ENCODE measurements at regions not wholly inside any gene's neighbourhood (a gene's known extent, or its start where the extent isn't known, plus 50 kb on each side); places are given as distances from the start of the nearest gene placed in this dataset.

- TF ChIP-seq CTCF (IDR thresholded peaks at IDR 0.05; ENCODE audit: insufficient read depth, low read length, poor library complexity, severe bottlenecking) (no peak), EZH2phosphoT487 (conservative IDR thresholded peaks at IDR 0.05; ENCODE audit: low read length) (no peak)
Measured at GRCh38 chr14:65168840-65169239, 66.5 kb upstream of the MAX start.

Measured in SU-DHL-6 (cell line).